Fibroblast of skin of left quadriceps (primary cell): ENCODE measurements at regions not wholly inside any gene's neighbourhood (a gene's known extent, or its start where the extent isn't known, plus 50 kb on each side); places are given as distances from the start of the nearest gene placed in this dataset.

Experiments
- DNase-seq, 2 experiments: peaks; one replicate each; pipeline ENCODE4 v3.0.0-alpha.2; 2013; ENCODE audit warnings: low read depth in 2 of 2

DNA sequence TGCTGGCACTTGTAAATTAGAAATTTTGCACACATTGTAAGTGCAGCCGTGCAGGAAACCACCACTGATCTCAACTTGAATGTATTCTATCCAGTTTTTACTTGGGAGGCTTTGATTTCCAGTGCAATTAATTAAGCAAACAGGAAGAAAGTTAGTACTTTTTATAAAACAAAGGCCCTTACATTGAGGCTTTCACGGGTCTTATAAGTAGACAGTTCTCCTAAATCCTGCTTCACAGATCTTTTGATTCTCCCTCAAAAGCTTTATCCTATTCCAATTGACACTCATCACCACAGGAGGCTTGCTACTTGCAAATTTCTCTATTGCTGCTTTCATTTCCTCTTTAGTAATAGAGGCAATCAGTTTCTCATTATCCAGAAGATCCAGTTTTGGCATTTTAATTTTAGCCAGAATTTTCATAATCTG is 90.1 kb downstream of the ERCC5 start:
- no peak for DNase-seq

DNA sequence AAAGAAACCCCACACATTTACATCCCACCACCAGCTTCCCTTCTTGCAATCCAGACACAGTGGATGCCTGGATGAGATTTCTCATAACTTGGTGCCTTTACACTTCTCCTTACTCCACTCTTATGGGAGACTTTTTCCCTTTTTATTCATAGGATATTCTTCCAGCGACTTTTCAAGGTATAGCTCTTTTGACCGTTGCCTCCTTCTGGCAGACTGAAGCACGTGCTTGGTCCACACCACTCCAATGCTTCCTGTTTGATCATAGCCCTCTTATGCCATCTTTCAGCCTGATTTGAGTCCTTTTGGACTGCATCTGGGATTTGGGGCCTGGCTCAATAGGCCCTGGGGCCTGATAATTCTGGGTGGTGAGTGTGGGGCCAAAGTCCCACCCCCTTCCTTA is 87.7 kb downstream of the ERCC5 start:
- no peak for DNase-seq

DNA sequence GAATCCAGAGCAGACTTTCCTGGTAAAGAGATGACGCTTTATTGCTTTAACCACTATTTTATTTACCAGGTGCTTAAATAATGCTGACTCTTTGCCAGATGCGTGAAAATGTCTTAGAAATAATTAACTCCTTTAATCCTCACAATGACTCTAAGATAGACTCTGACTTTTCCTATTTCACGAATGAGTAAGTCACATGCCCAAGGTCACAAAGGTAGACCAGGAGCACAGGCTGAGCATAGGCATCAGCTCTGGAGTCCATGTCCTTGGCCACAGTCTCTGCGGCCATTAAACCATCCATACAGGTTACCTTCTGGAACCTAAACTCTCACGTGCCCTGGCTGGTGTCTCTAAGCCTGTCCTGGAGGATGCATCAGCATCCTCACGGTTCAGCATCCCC is 87.3 kb downstream of the ERCC5 start:
- no peak for DNase-seq

DNA sequence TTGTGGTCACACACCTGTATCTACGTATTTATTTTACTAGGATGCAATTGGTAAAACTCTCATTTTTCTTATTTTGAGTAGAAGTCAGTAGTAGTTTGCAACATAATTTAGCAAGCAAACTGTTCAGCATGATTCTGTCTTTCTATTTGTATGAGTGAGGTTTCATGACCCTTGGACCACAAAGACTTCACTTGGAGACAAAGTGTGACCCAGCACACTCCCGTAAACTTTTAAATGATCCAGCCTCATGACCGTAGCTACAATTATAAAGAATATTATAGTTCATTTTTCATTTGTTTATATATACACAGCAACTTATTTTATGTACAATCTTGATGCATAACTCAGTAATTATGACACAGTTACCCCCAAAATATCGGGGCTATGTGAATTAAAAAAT is 86.5 kb downstream of the ERCC5 start:
- no peak for DNase-seq

DNA sequence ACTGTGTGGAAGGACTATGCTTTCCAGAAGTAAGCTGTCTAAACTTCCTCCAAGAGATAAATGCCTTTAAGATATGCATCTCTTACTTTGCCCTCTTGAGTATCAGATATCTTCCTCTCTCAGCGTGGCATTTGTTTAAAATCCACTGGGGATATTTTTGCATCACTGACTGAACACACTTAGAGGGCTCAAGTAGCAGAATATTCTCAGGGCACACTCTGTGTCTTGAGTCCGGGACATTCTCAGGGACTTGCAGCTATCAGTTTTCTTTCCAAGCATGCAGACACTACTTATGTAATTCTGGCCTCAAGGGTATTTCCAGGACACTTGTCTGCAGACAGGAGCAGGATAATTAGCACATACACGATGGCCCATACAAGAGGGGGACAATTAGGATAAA is 84.7 kb downstream of the ERCC5 start:
- no peak for DNase-seq

DNA sequence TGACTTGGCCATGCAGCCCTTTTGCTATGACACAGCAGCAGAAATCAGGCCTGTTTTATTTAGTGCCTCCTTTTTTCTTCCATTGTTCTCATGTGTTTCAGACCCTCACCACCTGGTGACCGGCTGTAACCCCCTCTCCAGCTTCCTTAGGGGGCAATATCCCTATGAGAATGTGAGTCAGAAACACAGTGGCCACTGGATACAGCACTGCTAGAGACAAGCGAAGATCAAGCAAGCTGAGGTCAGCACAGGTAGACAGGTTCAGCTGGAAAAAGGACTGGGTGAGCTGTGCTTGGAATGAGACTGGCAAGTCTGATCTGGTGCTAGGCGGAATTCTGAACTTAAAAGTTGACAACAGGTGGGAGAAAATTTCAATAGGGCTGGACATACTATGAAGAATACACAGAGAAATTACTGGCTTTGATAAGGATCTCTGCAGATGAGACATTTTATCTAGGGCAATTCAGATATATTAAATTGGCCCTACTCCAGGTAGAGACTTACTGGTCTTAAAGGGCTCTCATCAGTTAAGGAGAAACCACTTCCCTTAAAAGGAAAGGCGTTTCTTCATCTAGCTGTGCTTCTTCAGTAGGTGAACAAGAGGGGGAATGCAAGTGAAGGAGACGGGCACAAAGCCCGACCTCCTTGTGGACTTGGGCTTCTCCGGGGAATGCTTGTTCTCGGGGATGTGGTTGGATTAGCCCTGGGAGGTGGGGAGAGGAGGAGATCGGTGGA is 83.3 kb downstream of the ERCC5 start:
- DNase-seq = no peak
